ENCODE measurements at regions not wholly inside any gene's neighbourhood (a gene's known extent, or its start where the extent isn't known, plus 50 kb on each side); places are given as distances from the start of the nearest gene placed in this dataset.

DNA sequence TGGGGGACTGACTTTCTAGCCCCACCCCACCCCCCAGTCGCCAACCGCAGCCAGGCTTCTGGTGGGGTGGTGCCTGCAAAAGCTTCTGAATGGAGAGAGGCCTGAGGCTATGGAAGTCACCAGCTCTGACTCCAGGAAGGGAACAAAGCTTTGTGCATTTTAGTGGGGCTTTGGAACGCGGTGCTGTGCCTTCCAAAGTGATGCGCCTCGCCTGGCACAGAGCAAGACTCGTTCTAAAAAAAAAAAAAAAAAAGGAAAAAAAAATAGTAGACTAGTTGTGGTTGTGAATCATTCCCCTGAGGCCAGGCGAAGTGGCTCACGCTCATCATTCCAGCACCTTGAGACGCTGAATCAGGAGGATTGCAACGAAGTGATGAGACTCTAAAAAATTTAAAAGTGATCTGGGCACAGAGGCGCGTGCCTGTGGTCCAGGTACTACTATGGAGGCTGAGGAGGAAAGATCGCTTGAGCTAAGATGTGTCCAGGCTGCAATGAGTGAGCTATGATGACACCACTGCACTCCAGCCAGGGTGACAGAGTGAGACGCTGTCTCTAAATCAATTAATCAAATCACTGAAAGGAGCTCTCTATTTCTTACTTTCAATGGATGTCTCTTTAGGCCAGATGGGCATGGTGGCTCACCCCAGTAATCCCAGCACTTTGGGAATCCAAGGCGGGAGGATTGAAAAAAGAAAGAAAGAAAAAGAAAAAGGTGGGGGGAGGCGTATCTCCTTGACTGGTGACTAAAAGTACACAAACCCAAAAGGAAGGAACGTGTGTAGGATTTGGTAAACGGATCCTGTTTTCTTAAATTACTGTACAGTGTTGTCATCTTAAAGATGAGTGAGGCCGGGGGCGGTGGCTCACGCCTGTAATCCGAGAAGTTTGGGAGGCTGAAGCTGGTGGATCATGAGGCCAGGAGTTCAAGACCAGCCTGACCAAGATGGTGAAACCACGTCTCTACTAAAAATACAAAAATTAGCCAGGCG lies 259.6 kb upstream of the ALG10B start:
- 84 to 85% methylated on average over 25 of the region's 25 CpGs for WGBS, 2 donors

DNA sequence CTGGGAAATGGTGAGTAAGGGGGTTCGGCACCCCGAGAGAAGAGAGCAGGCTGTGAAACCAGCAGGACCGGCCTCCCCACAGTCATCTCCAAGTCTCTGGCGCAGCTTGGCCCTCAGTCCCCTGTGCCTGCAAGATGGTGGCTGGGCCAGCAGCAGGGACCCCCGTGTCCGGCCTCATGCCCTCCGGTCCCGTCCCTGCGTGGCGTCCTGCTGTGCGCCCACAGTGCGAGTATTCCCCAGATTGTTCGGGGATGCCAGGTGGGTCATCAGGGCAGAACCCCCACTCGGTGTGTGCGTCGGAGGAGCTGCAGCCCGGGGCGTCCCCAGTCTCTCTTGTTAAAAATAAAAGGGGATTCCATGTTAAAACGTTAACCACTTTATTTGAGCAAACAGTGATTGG lies 216.9 kb upstream of the ALG10B start:
- H3K4me3 ChIP-seq: no peak overlapping the region
- no peaks in the 10 kb centered on the region for H3K27me3 ChIP-seq
- TF ChIP-seq POLR2A (IDR thresholded peaks at IDR 0.05) (no peak), CTCF (IDR thresholded peaks at IDR 0.05) (no peak), EP300 (IDR thresholded peaks at IDR 0.05) (no peak)
- H3K27ac ChIP-seq: no peak overlapping the region
- no peaks in the 10 kb centered on the region for H3K4me1 ChIP-seq
- no peak for DNase-seq (ENCODE audit: low spot score in 2 of 2)
- H3K36me3 ChIP-seq: no peaks in the 10 kb centered on the region
- WGBS, 2 donors: 89 to 94% methylated on average over 12 to 18 of the region's 19 CpGs
- H3K9me3 ChIP-seq: peaks cover 0 to 22% (median 0%) of the 10 kb centered on the region in 4 donors

More for the DNA sequence above, 259.6 kb upstream of the ALG10B start:
- Histone ChIP-seq H3K27me3 (no peaks in the 10 kb centered on the region), H3K9me3 (peaks cover 0 to 46% (median 0%) of the 10 kb centered on the region in 4 donors), H3K4me3 (no peak overlapping the region), H3K36me3 (no peaks in the 10 kb centered on the region), H3K4me1 (no peaks in the 10 kb centered on the region), H3K27ac (no peak overlapping the region)
- TF ChIP-seq EP300 (IDR thresholded peaks at IDR 0.05) (no peak), CTCF (IDR thresholded peaks at IDR 0.05) (no peak), POLR2A (IDR thresholded peaks at IDR 0.05) (no peak)
- DNase-seq (ENCODE audit: low spot score in 2 of 2): no peak

DNA sequence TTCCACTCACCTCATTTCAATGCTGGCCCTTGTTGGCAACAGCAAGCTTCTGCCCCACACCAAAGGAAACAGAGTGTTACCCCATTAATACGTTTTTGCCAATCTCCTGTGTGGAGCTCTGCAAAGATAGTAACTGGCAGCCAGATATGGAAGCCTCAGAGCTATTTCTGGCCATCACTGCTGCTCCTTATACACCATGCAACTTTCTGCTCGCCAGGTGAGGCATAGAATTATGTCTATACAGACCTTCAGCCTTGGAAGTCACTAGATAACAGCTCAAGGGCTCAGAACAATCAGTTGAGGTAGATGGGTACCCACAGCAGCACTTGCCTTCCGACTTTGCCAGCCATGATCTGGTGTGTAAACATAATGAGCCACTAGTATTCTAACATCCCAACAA lies 214.8 kb upstream of the ALG10B start:
- no peak for DNase-seq (ENCODE audit: low spot score in 2 of 2)
- no peak overlapping the region for H3K4me3 ChIP-seq
- no peaks in the 10 kb centered on the region for H3K27me3 ChIP-seq
- no peaks in the 10 kb centered on the region for H3K36me3 ChIP-seq
- peaks cover 0 to 22% (median 0%) of the 10 kb centered on the region in 4 donors for H3K9me3 ChIP-seq
- no peaks in the 10 kb centered on the region for H3K4me1 ChIP-seq
- WGBS, 2 donors: 22 to 27% methylated on average over 3 of the region's 3 CpGs
- H3K27ac ChIP-seq: no peak overlapping the region
- TF ChIP-seq POLR2A (IDR thresholded peaks at IDR 0.05): no peak
- TF ChIP-seq CTCF (IDR thresholded peaks at IDR 0.05): no peak
- TF ChIP-seq EP300 (IDR thresholded peaks at IDR 0.05): no peak

DNA sequence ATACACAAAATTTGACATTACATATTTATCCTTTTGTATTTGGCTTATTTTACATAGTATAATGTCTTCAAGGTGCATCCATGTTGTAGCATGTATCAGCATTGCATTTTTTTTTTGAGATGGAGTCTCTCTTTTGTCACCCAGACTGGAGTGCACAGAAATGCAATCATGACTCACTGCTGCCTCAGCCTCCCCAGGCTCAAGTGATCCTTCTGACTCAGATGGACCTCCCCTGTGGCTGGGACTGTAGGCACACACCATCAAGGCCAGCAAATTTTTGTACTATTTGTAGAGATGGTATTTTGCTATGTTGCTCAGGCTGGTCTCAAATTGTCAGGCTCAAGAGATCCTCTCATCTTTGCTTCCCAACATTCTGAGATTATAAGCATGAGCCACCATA lies 214.4 kb upstream of the ALG10B start:
- DNase-seq (ENCODE audit: low spot score in 2 of 2): no peak
- no peak for TF ChIP-seq CTCF (IDR thresholded peaks at IDR 0.05)
- no peak overlapping the region for H3K4me3 ChIP-seq
- no peaks in the 10 kb centered on the region for H3K36me3 ChIP-seq
- H3K27me3 ChIP-seq: no peaks in the 10 kb centered on the region
- no peak overlapping the region for H3K27ac ChIP-seq
- H3K4me1 ChIP-seq: no peaks in the 10 kb centered on the region
- H3K9me3 ChIP-seq: peaks cover 0 to 22% (median 0%) of the 10 kb centered on the region in 4 donors

GRCh38 chr12:38110026-38110699 lies 206.4 kb upstream of the ALG10B start:
- WGBS, 2 donors: 74 to 82% methylated on average over 2 of the region's 2 CpGs
- no peak for DNase-seq (ENCODE audit: low spot score in 2 of 2)
- H3K27ac ChIP-seq: no peak overlapping the region
- no peaks in the 10 kb centered on the region for H3K27me3 ChIP-seq
- no peak overlapping the region for H3K4me3 ChIP-seq
- TF ChIP-seq CTCF (IDR thresholded peaks at IDR 0.05): no peak
- no peak for TF ChIP-seq POLR2A (IDR thresholded peaks at IDR 0.05)
- TF ChIP-seq EP300 (IDR thresholded peaks at IDR 0.05): no peak
- no peaks in the 10 kb centered on the region for H3K36me3 ChIP-seq
- no peaks in the 10 kb centered on the region for H3K9me3 ChIP-seq
- H3K4me1 ChIP-seq: no peaks in the 10 kb centered on the region

All from tibial nerve (tissue), 4 donors.